K562 (cell line): ENCODE measurements at regions not wholly inside any gene's neighbourhood (a gene's known extent, or its start where the extent isn't known, plus 50 kb on each side); places are given as distances from the start of the nearest gene placed in this dataset.

Source experiments
- ATAC-seq: fragments of 200-7000 bp; cut with Tn5 transposase; 3 replicates; pipeline ENCODE4 v1.9.1; 2020; ENCODE audit warnings: moderate library complexity
- BruUV-seq: library from RNA; stranded (reverse); fragments of 400-500 nt; replicated peaks from 2 replicates; lab custom pipeline; 2021; lab: Mats Ljungman, UMichigan
- CTCF ChIA-PET: fragments of 300-600 bp; formaldehyde crosslinking; extraction: SDS; loops from one replicate; lab custom pipeline; 2021; ENCODE audit warnings: low intra/inter-chr PET ratio; lab: Yijun Ruan, JAX
- POLR2A ChIA-PET: fragments of 300-600, 350-650 bp; sonication (Branson Sonifier 250); formaldehyde crosslinking; extraction: SDS; loops from one replicate; lab custom pipeline; 2021; ENCODE audit warnings: antibody characterized with exemption, inconsistent platforms; lab: Yijun Ruan, JAX
- DNase-seq, 4 experiments: peaks; one replicate each; pipeline versions ENCODE4 v3.0.0 to v3.0.0-alpha.2; 2011 to 2018; ENCODE audit warnings: low spot score in 3 of 4, mixed read lengths in 3 of 4; ENCODE audit errors: extremely low read depth in 1 of 4
- FAIRE-seq: peaks from 2 replicates; lab custom pipeline; 2011; peaks lifted over from hg19 to GRCh38; lab: Jason Lieb, UNC
- H2AFZ ChIP-seq: 2 replicates; pipeline ENCODE4 v1.6.0; 2011; ENCODE audit warnings: low read depth, low read length, control low read depth, inconsistent platforms
- H3K27ac ChIP-seq: fragments of 200-600 bp; 3 replicates; pipeline ENCODE4 v1.8.0; 2011; ENCODE audit warnings: low read depth, mild to moderate bottlenecking, control low read depth, inconsistent platforms, low read length, moderate library complexity, mixed read lengths; ENCODE audit errors: extremely low read depth
- H3K27me3 ChIP-seq, 2 experiments: fragments of 300-600 bp in 1 of 2; 2 replicates in 1 of 2; 3 replicates in 1 of 2; pipeline versions ENCODE4 v1.6.0 to v1.8.0; 2011; ENCODE audit warnings: inconsistent platforms in 2 of 2, low read length in 2 of 2, mild to moderate bottlenecking in 1 of 2, mixed read lengths in 1 of 2, moderate library complexity in 1 of 2; ENCODE audit not compliant: control insufficient read depth in 2 of 2, insufficient read depth in 2 of 2
- H3K36me3 ChIP-seq: fragments of 300-600 bp; 3 replicates; pipeline ENCODE4 v1.8.0; 2011; ENCODE audit warnings: mild to moderate bottlenecking, low read length, inconsistent platforms; ENCODE audit not compliant: control insufficient read depth, insufficient read depth
- H3K4me1 ChIP-seq, 2 experiments: fragments of 200-600 bp in 1 of 2; replicated peaks in 1 of 2; 2 replicates in 1 of 2; 3 replicates in 1 of 2; pipeline versions ENCODE4 v1.5.1 to v1.8.0; 2011; ENCODE audit warnings: inconsistent platforms in 2 of 2, low read length in 2 of 2, mild to moderate bottlenecking in 1 of 2, mixed read lengths in 1 of 2, moderate library complexity in 1 of 2; ENCODE audit not compliant: control insufficient read depth in 2 of 2, insufficient read depth in 2 of 2
- H3K4me2 ChIP-seq: 2 replicates; pipeline ENCODE4 v1.6.1; 2011; ENCODE audit warnings: low read length, control low read depth, inconsistent platforms, mixed read lengths; ENCODE audit not compliant: insufficient read depth
- H3K4me3 ChIP-seq: fragments of 200-600 bp; sonication (generic), shearing (Covaris generic); 2 replicates; pipeline ENCODE4 v1.5.1; 2016; ENCODE audit warnings: control low read depth, inconsistent platforms
- H3K79me2 ChIP-seq: fragments of 200-600 bp; 3 replicates; pipeline ENCODE4 v1.8.0; 2011; ENCODE audit warnings: low read length, inconsistent platforms; ENCODE audit not compliant: control insufficient read depth, insufficient read depth
- H3K9ac ChIP-seq, 2 experiments: 2 replicates each; pipeline versions ENCODE4 v1.6.0 to v1.6.1; 2011; ENCODE audit warnings: low read depth in 2 of 2, low read length in 2 of 2, control low read depth in 1 of 2, inconsistent platforms in 1 of 2, mild to moderate bottlenecking in 1 of 2, mixed read lengths in 1 of 2; ENCODE audit not compliant: insufficient read depth in 1 of 2
- H3K9me1 ChIP-seq: one replicate; pipeline ENCODE4 v1.6.0; 2011; ENCODE audit warnings: inconsistent platforms, mild to moderate bottlenecking, low read length, moderate library complexity; ENCODE audit not compliant: control insufficient read depth, insufficient read depth
- H3K9me3 ChIP-seq: replicated peaks from 2 replicates; pipeline ENCODE4 v1.5.1; 2011; ENCODE audit warnings: low read depth, low read length, inconsistent platforms; ENCODE audit not compliant: control insufficient read depth, insufficient read depth
- H4K20me1 ChIP-seq: replicated peaks from 2 replicates; pipeline ENCODE4 v1.6.1; 2011; ENCODE audit warnings: low read length, inconsistent platforms, mixed read lengths; ENCODE audit not compliant: control insufficient read depth, insufficient read depth
- CBX1 ChIP-seq: sonication (generic); IDR thresholded peaks from 2 replicates; pipeline ENCODE4 v1.6.1; 2016; ENCODE audit warnings: antibody characterized with exemption, low read depth, mild to moderate bottlenecking
- FOXP1 ChIP-seq: sonication (generic); formaldehyde crosslinking; IDR thresholded peaks from 2 replicates; pipeline ENCODE4 v1.8.0; 2022; ENCODE audit warnings: mild to moderate bottlenecking, missing genetic modification reagents
- ILF3 ChIP-seq: fragments of 450-650 bp; IDR thresholded peaks from 2 replicates; pipeline ENCODE4 v1.6.1; 2018; ENCODE audit warnings: antibody characterized with exemption, mild to moderate bottlenecking, moderate library complexity, borderline replicate concordance
- PHTF2 ChIP-seq: fragments of 250-450 bp; sonication (Bioruptor Pico); IDR thresholded peaks from 2 replicates; pipeline ENCODE4 v1.5.0; 2021; ENCODE audit warnings: mild to moderate bottlenecking
- RFX5 ChIP-seq: IDR thresholded peaks from 2 replicates; pipeline ENCODE4 v1.6.1; 2011; ENCODE audit warnings: low read depth, mild to moderate bottlenecking, improper control_type of control experiment, low read length
- ZNF224 ChIP-seq: sonication (generic); formaldehyde crosslinking; IDR thresholded peaks from 2 replicates; pipeline ENCODE4 v1.8.0; 2022; ENCODE audit warnings: mild to moderate bottlenecking, missing genetic modification reagents
- WGBS: fragments of 100-300 bp; shearing (Covaris generic); methylation state at CpG from one replicate; pipeline ENCODE4 v1.1.6; 2016; ENCODE audit warnings: low coverage, mixed read lengths; ENCODE audit not compliant: insufficient coverage; ENCODE audit errors: missing lambda C conversion rate; 5-methylcytosine and 5-hydroxymethylcytosine counted together
- in situ Hi-C: fragments of 300-500 bp; cut with MboI; formaldehyde crosslinking; loops from 4 replicates; pipeline ENCODE4 v1.15.0; 2018; ENCODE audit warnings: inconsistent platforms, mixed read lengths
- intact Hi-C: fragments of 100-400 bp; cut with micrococcal nuclease; formaldehyde crosslinking; loops from 2 replicates; pipeline ENCODE4 v1.14.2; 2022
- TF ChIP-seq, protein P1 (sequence below): fragments of 450-650 bp; IDR thresholded peaks from 2 replicates; pipeline ENCODE4 v1.6.1; 2018; ENCODE audit not compliant: partially characterized antibody

DNA sequence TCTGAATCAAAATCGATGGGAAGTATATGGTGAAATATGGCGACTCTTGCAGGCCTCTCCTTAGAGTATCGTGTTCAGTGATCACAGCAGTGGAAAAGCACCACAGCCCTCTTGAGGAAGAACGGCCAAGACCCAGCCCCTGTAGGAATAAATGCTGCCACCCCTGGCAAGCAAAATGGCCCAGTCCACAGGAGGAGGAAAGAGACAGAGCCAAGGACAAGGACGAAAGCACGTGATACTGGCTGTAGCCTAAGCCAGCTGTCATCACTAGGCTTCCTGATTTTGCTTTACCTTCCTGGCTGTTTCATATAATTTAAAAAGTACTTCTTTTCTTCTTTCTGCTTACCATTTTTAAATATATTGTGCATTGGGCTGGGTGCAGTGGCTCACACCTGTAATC lies 395.0 kb upstream of the SHH start:
- POLR2A ChIA-PET = interaction anchor here (1.6 kb wide), 1 partner anchor 18 kb away, joined by 5 read pairs; no protein-coding TSS in a partner anchor

More for the DNA sequence above, 395.0 kb upstream of the SHH start:
- H3K4me2 ChIP-seq = no peak overlapping the region
- TF ChIP-seq FOXP1 (CRISPR knock-in tag) (no peak), CBX1 (no peak), RFX5 (no peak), ILF3 (no peak), ZNF224 (CRISPR knock-in tag) (no peak), PHTF2 (CRISPR knock-in tag) (no peak)
- TF ChIP-seq, protein P1, sequence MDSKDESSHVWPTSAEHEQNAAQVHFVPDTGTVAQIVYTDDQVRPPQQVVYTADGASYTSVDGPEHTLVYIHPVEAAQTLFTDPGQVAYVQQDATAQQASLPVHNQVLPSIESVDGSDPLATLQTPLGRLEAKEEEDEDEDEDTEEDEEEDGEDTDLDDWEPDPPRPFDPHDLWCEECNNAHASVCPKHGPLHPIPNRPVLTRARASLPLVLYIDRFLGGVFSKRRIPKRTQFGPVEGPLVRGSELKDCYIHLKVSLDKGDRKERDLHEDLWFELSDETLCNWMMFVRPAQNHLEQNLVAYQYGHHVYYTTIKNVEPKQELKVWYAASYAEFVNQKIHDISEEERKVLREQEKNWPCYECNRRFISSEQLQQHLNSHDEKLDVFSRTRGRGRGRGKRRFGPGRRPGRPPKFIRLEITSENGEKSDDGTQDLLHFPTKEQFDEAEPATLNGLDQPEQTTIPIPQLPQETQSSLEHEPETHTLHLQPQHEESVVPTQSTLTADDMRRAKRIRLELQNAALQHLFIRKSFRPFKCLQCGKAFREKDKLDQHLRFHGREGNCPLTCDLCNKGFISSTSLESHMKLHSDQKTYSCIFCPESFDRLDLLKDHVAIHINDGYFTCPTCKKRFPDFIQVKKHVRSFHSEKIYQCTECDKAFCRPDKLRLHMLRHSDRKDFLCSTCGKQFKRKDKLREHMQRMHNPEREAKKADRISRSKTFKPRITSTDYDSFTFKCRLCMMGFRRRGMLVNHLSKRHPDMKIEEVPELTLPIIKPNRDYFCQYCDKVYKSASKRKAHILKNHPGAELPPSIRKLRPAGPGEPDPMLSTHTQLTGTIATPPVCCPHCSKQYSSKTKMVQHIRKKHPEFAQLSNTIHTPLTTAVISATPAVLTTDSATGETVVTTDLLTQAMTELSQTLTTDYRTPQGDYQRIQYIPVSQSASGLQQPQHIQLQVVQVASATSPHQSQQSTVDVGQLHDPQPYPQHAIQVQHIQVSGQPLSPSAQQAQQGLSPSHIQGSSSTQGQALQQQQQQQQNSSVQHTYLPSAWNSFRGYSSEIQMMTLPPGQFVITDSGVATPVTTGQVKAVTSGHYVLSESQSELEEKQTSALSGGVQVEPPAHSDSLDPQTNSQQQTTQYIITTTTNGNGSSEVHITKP = peak; percentile 86
- H3K27me3 ChIP-seq = peaks cover 33 to 72% of the 10 kb centered on the region in 2 experiments
- H3K79me2 ChIP-seq = no peaks in the 10 kb centered on the region
- in situ Hi-C loops (no loop called here), intact Hi-C loops (no loop called here)
- FAIRE-seq (no peak), DNase-seq (no peak), ATAC-seq (no peak)
- no TSS peak for BruUV-seq
- H2AFZ ChIP-seq = no peak overlapping the region
- no peak overlapping the region for H3K9ac ChIP-seq
- no peaks in the 10 kb centered on the region for H3K36me3 ChIP-seq
- 0 out of 2 replicates have a peak, but pooled peaks cover 19% of the 10 kb centered on the region for H4K20me1 ChIP-seq
- no peaks in the 10 kb centered on the region for H3K9me3 ChIP-seq
- 0% methylated on average over 6 of the region's 6 CpGs for WGBS
- H3K9me1 ChIP-seq = no peaks in the 10 kb centered on the region
- CTCF ChIA-PET = no interaction called here
- no peak overlapping the region for H3K4me3 ChIP-seq
- no peaks in the 10 kb centered on the region for H3K4me1 ChIP-seq
- H3K27ac ChIP-seq = no peak overlapping the region
